ENCODE measurements at regions not wholly inside any gene's neighbourhood (a gene's known extent, or its start where the extent isn't known, plus 50 kb on each side); places are given as distances from the start of the nearest gene placed in this dataset.

DNA sequence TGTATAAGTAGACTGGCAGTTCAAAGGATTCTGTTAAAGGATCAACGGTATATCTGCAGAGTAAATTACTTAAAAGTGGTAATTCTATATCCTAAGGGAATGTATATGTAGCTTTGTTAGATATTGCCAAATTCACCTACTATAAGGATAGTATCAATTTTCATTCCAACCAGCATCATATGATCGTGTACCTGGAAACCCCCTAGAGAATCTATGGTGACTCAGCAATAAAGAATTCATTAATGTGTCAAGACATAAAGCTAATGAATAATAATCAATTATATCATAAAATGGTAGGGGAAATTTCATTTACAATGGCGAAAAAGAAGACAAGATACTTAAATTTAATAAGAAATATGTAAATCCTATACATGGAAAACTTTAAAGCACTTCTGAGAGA is 234.1 kb upstream of the ACTBL2 start:
- TF ChIP-seq, protein P1, sequence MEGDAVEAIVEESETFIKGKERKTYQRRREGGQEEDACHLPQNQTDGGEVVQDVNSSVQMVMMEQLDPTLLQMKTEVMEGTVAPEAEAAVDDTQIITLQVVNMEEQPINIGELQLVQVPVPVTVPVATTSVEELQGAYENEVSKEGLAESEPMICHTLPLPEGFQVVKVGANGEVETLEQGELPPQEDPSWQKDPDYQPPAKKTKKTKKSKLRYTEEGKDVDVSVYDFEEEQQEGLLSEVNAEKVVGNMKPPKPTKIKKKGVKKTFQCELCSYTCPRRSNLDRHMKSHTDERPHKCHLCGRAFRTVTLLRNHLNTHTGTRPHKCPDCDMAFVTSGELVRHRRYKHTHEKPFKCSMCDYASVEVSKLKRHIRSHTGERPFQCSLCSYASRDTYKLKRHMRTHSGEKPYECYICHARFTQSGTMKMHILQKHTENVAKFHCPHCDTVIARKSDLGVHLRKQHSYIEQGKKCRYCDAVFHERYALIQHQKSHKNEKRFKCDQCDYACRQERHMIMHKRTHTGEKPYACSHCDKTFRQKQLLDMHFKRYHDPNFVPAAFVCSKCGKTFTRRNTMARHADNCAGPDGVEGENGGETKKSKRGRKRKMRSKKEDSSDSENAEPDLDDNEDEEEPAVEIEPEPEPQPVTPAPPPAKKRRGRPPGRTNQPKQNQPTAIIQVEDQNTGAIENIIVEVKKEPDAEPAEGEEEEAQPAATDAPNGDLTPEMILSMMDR (IDR thresholded peaks at IDR 0.05) = no peak
- TF ChIP-seq POLR2A (IDR thresholded peaks at IDR 0.05) = no peak
- no peak for TF ChIP-seq EP300 (IDR thresholded peaks at IDR 0.05)

Data from ovary (tissue), 3 donors.